GM19023 (cell line): ENCODE measurements at regions not wholly inside any gene's neighbourhood (a gene's known extent, or its start where the extent isn't known, plus 50 kb on each side); places are given as distances from the start of the nearest gene placed in this dataset.

ENCODE experiments used
- ATAC-seq: cut with Tn5 transposase; IDR thresholded peaks from one replicate; pipeline ENCODE4 v1.9.1; 2021; ENCODE audit warnings: mild to moderate bottlenecking, moderate library complexity; ENCODE audit not compliant: unreplicated experiment

DNA sequence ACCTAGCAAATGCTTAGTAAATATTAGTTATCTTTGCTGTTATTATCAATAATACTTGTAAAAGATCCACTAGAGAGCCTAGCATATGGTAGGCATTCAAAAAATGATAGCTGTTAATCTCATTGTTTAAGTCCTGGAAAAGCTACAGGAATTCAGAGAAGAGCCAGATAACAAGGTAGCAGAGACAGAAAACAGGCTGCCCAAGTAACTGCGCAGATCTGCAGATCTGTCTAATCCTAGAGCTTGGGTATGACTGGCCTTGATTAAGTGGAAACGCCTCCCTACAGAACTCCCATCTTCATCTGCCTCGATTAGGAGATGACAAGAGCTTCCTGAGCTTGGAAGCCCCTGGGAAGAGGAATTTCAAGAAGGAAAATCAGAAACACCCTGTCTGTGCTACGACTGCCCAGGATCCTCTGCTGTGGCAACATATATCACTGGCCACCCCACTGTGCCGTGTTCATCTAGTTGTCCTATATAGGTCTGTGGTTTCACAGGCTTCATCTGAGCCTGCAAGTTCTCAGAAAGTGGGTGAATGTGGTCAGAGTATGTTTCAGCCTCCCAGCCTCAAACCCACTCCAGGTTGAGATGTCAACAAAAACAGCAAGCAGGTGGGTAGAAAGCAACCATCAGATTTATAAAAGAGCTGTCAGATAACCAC is 151.5 kb upstream of the PKDCC start:
- ATAC-seq = peak; percentile 97

GRCh38 chr2:41899189-41899588 is 148.6 kb upstream of the PKDCC start:
- ATAC-seq = no peak

DNA sequence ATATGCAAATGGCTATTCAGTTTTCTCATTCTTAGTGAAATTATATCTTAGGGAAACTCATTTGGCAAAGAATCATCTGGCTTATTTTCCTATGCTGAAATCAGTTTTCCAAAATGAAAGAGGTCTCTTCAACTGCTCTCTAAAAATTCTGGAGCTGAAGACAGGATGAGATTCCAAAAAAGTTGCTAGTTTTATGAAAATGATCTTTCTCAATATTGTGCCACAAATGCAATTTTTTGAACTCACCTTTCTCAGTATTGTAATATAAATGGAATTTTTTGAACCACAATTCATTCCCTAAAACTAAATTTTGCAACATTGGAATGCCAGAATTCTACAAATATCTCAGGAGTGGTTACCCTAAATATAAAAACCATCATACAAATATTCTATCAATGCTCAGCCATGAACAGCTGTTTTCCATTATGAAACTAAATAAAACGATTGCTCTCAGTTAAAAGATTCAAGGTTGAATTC is 147.7 kb upstream of the PKDCC start:
- ATAC-seq = no peak

- no peak for ATAC-seq
Observed at GRCh38 chr2:41902897-41903296, 144.9 kb upstream of the PKDCC start.

DNA sequence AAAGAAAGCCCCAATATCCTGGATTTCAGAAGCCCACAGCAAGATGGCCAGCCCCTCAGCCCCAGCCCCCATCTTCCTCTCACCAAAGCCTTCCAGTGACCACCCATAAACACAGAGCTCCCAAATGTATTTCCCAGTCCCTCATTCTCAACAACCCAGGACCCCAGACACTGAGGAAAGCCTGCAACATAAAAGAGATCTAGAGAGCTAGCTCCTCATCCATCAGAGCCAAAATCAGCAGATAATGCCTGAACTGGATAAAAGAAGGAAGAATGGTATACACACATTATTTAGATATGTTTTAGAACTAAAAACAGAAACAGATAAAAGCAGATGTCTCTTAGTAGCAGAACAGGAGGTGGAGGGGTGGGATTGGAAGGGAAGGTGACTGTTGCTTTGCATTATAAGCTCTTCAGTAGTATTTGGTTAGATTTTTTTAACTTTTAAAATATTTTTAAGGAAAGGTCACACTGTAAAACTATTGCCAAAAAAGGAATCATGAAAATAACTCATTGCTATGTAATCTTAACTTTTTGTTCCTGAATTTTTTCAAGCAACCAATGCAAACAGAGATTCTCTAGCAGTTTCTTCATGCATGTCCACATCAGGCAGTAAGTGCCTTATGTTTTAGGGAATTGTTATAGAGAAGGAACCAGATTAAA is 144.2 kb upstream of the PKDCC start:
- no peak for ATAC-seq

DNA sequence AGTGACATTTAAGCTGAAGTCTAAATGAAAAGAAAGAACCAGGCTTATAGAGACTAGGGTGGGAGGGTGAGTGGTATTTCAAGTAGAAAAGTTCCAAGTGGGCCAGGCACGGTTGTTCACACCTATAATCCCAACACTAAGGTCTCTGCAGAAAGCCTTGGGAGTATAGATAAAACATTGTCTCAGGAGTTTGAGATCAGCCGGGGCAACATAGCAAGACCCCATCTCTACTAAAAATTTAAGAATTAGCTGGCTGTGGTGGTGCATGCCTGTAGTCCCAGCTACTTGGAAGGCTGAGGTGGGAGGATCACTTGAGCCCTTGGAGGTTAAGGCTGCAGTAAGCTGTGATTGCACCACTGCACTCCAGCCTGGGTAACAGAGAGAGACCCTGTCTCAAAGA is 143.4 kb upstream of the PKDCC start:
- no peak for ATAC-seq

DNA sequence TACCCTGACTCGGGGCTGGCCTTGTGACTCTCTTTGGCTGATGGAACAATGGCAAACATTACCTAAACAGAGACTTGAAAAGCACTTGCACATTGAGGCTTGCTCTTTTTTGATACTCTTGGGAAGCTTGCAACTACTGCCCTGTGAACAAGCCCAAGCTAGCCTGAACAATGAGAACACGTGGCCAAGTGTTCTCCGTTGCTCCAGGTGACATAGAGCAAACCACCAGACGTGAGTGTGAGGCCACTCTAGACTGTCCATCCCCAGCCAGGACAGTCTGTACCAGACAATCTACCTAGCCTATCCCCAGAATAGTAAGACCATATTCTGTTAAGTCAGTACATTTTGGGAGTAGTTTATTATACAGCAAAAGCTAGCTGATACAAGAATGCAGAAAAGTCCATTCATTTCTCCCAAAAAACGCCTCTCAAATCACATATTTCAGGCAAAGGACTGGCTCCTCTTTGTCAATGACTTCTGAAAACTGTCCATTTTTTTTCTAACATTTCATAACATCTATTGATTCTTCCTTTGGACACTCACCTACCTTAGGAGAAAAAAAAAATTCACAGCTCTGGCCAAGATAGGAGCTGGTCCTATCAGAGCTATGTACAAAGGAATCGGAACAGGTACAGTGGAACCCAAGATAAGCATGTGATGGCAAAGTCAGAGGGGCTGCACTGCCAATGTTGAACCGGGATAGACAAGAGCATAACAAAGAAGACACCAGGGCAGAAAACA is 142.1 kb upstream of the PKDCC start:
- ATAC-seq = no peak

DNA sequence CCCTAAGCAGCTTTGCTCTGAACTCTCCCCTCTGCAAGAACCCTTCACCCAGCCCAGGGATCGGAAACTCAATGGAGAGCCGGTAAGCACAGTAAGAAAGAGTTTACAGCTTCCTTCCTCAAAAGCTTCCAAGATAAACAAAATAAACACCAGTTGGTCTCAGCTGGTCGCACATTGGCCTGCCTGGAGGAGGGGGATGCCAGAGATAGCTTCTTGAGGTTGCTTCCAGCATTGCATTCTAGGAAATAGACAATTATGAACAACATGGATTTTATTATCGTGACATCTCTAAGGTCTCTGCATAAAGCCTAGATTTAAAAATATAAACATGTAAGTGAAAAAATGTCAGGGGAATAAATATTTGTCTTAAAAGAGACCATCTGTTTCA is 141.5 kb upstream of the PKDCC start:
- ATAC-seq = no peak

DNA sequence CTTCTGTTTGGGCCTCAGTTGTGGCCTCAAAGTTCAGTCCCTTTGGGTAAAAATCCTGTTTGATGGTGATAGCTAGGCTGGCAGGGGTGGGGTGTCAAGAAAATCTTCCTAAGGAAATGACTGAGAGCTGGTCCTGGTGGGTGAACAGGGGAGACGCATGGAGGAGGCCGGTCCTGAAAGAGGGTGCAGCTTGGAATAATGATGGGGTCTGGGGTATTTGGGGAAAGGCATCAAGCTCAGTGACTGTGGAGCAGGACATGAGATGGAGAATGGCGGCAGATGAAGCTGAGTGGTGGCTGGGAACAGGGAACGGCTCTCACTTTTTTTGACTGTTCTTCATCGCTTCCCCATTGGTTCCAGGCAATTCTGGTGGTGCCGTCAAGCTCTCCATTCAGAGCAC is 140.7 kb upstream of the PKDCC start:
- ATAC-seq = no peak

GRCh38 chr2:41907771-41908207 is 140.0 kb upstream of the PKDCC start:
- no peak for ATAC-seq

DNA sequence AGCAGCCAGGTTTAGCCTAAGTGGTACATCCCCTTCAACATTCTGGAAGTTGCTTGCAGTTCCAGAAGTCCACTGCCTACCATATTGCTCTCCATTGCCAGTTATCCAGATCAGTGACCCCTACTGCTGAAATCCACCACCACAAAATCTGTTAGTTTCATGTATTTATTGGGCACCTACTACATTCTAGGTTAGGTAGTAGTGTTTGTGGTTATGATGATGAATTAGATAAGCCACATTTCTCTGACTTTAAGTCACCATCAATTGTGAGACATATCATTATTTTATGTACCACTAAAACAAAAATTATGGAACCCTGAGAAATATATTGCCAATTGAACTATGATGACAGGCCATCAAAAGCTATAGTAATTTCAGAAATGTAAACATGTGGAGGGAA is 139.5 kb upstream of the PKDCC start:
- no peak for ATAC-seq

- no peak for ATAC-seq
Observed at GRCh38 chr2:41909584-41909983, 138.2 kb upstream of the PKDCC start.

DNA sequence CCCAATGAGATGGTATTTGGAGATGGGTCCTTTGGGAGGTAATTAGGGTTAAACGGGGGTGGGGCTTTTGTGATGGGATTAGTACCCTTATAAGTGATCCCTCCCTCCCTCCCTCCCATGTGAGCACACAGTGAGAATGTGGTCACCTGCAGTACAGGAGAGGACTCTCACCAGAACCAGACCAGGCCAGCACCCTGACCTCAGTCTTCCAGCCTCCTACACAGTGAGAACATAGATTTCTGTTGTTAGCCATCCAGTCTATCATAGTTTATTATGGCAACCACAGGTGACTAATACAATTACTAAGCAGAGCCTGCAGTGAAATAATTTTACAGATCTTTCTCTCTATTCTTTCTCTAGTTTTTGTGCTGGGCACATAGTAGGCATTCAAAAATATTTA is 137.7 kb upstream of the PKDCC start:
- ATAC-seq = no peak

GRCh38 chr2:41911033-41911432 is 136.8 kb upstream of the PKDCC start:
- no peak for ATAC-seq

- ATAC-seq = no peak
Observed at GRCh38 chr2:41912337-41912736, 135.5 kb upstream of the PKDCC start.

DNA sequence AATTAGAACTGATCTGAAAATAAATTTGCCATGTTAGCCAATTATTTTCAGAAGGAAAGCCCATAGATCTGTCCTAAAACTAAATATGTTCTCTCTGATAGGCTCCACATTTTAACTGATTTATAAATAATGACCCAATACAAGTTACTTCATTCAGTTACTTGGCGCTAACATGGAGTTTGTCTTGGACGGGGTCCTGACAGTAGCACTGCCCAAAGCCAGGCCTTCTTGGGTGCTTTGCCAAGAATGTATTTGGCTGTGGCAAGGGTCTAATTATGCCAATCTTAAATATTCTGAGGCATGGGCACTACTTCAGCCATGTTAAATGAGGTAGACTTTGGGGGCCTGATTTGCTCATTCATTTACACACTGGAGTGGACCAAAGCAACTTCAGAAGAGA is 135.0 kb upstream of the PKDCC start:
- ATAC-seq = no peak

DNA sequence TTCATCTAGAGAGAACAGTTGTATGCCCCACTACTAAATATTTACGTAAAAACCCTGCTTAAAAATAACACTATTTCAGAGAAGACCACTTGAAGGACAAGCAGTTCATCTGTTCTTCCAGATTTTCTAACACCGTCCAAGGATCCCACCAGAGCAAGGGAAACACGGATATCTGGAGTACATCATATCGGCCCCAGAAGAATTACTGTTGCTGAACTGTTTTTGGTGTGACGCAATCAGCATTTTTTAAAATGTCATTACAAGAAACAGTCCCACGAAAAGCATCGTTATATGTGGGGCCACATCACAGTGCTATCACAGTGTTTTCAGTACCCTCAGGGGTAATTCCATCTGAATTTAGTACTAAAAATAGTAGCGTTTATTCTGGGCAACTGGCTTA is 134.5 kb upstream of the PKDCC start:
- ATAC-seq = no peak

DNA sequence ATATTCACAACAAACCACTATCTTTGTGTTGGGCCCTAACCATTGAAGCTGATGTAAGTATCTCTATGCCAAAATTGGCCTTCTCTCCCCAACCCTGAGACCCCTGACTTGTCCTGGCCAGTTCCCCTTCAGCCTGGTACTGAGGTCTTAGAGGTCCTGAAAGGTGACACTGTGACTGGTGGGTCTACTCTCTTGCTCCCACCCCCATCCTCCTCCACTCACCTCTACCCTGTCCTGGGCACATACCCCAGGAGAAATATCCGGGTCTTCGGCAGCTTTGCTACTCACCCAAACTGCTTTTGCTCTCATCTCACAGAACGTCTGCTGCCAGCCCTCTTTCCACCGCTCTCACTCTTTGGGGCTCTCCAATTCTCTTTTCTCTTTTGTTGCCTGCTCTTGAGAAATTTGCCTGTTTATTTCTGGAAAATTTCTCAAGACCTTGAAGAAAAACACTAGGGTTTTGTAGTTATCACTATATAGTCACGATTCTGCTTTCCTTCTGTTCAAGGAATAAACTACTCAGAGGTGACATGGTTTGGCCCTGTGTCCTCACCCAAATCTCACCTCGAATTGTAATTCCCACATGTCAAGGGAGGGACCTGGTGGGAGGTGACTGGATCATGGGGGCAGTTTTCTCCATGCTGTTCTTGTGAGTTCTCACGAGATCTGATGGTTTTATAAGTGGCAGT is 133.8 kb upstream of the PKDCC start:
- no peak for ATAC-seq

- ATAC-seq = no peak
Observed at GRCh38 chr2:41914936-41915335, 132.9 kb upstream of the PKDCC start.

DNA sequence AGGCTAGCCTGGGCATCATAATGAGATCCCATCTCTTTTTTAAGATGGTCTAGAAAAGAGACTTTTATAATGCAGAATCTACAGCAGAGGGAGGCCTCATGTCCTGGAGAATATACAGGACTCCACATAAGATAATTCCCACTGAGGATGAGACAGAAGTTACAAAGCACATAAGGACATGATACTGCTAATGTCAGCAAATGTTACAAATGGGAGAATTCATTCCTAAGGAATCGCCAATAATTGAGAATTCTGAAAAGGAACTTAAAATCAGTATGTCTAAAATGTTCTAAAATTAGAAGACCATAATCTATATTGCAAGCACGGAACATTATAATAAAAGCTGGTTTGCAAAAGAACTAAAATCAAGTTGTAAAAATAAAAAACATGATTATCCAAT is 131.6 kb upstream of the PKDCC start:
- ATAC-seq = no peak

GRCh38 chr2:41917587-41917986 is 130.2 kb upstream of the PKDCC start:
- ATAC-seq = no peak
